ENCODE measurements at regions not wholly inside any gene's neighbourhood (a gene's known extent, or its start where the extent isn't known, plus 50 kb on each side); places are given as distances from the start of the nearest gene placed in this dataset.

DNA sequence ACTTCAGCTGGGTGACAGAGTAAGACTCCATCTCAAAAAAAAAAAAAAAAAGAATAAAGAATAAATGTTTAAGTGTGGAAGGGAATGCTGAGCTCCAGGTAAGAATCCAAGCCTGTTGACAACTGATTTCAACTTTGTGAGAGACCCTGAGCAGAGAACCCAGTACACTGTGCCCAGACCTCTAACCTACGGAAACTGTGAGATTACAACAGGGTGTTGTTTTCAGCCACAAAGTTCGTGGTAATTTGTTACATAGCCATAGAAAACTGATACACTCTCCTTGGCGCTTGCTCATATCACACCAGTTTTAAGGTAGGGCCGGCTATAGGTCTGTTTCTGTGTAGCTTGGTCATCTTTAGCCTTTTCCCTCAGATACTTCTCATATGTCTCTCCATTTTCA, 98.4 kb upstream of the PAPOLG start (continued):
- TF ChIP-seq, protein P1, sequence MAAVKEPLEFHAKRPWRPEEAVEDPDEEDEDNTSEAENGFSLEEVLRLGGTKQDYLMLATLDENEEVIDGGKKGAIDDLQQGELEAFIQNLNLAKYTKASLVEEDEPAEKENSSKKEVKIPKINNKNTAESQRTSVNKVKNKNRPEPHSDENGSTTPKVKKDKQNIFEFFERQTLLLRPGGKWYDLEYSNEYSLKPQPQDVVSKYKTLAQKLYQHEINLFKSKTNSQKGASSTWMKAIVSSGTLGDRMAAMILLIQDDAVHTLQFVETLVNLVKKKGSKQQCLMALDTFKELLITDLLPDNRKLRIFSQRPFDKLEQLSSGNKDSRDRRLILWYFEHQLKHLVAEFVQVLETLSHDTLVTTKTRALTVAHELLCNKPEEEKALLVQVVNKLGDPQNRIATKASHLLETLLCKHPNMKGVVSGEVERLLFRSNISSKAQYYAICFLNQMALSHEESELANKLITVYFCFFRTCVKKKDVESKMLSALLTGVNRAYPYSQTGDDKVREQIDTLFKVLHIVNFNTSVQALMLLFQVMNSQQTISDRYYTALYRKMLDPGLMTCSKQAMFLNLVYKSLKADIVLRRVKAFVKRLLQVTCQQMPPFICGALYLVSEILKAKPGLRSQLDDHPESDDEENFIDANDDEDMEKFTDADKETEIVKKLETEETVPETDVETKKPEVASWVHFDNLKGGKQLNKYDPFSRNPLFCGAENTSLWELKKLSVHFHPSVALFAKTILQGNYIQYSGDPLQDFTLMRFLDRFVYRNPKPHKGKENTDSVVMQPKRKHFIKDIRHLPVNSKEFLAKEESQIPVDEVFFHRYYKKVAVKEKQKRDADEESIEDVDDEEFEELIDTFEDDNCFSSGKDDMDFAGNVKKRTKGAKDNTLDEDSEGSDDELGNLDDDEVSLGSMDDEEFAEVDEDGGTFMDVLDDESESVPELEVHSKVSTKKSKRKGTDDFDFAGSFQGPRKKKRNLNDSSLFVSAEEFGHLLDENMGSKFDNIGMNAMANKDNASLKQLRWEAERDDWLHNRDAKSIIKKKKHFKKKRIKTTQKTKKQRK (IDR thresholded peaks at IDR 0.05; ENCODE audit: low read depth, low read length) = no peak
- no peak for TF ChIP-seq PAX5 (IDR thresholded peaks at IDR 0.05; ENCODE audit: borderline replicate concordance, low read depth, low read length)

DNA sequence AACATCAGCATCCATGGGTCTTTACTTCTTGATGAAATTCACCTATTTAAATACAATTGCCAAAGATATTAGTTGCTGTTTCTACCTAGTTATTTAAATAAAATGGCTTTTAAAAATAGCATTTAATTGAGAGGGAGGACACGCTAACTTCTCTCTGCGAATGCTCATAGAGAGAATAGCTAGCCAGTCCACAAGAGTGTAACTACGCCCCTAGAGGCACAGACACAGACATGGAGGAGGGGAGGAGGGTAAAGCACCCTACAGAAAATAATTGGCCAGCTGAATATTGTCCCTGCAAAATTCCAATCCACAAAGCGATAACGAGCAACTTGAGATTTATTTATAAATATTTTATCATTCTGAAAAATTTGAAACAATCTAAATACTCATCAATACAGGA, 97.0 kb upstream of the PAPOLG start:
- TF ChIP-seq, protein P2, sequence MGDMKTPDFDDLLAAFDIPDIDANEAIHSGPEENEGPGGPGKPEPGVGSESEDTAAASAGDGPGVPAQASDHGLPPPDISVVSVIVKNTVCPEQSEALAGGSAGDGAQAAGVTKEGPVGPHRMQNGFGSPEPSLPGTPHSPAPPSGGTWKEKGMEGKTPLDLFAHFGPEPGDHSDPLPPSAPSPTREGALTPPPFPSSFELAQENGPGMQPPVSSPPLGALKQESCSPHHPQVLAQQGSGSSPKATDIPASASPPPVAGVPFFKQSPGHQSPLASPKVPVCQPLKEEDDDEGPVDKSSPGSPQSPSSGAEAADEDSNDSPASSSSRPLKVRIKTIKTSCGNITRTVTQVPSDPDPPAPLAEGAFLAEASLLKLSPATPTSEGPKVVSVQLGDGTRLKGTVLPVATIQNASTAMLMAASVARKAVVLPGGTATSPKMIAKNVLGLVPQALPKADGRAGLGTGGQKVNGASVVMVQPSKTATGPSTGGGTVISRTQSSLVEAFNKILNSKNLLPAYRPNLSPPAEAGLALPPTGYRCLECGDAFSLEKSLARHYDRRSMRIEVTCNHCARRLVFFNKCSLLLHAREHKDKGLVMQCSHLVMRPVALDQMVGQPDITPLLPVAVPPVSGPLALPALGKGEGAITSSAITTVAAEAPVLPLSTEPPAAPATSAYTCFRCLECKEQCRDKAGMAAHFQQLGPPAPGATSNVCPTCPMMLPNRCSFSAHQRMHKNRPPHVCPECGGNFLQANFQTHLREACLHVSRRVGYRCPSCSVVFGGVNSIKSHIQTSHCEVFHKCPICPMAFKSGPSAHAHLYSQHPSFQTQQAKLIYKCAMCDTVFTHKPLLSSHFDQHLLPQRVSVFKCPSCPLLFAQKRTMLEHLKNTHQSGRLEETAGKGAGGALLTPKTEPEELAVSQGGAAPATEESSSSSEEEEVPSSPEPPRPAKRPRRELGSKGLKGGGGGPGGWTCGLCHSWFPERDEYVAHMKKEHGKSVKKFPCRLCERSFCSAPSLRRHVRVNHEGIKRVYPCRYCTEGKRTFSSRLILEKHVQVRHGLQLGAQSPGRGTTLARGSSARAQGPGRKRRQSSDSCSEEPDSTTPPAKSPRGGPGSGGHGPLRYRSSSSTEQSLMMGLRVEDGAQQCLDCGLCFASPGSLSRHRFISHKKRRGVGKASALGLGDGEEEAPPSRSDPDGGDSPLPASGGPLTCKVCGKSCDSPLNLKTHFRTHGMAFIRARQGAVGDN (IDR thresholded peaks at IDR 0.05) = no peak
- TF ChIP-seq, protein P3, sequence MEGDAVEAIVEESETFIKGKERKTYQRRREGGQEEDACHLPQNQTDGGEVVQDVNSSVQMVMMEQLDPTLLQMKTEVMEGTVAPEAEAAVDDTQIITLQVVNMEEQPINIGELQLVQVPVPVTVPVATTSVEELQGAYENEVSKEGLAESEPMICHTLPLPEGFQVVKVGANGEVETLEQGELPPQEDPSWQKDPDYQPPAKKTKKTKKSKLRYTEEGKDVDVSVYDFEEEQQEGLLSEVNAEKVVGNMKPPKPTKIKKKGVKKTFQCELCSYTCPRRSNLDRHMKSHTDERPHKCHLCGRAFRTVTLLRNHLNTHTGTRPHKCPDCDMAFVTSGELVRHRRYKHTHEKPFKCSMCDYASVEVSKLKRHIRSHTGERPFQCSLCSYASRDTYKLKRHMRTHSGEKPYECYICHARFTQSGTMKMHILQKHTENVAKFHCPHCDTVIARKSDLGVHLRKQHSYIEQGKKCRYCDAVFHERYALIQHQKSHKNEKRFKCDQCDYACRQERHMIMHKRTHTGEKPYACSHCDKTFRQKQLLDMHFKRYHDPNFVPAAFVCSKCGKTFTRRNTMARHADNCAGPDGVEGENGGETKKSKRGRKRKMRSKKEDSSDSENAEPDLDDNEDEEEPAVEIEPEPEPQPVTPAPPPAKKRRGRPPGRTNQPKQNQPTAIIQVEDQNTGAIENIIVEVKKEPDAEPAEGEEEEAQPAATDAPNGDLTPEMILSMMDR (IDR thresholded peaks at IDR 0.05 in 2 of 3, conservative IDR thresholded peaks at IDR 0.05 in 1 of 3; ENCODE audit: control insufficient read depth in 2 of 3, extremely low read depth in 1 of 3, insufficient read depth in 1 of 3, low read depth in 3 of 3, low read length in 3 of 3) = peak in 2 of 3 experiments; percentile 26 to 31; a peak in 2 of 6 replicates
- Histone ChIP-seq H3K9me3 (replicated peaks; ENCODE audit: control insufficient read depth, insufficient read depth, low read length) (no peaks in the 10 kb centered on the region), H4K20me1 (ENCODE audit: control insufficient read depth, insufficient read depth) (no peaks in the 10 kb centered on the region), H3K9ac (ENCODE audit: control insufficient read depth, insufficient read depth, low read length) (no peak overlapping the region), H3K4me3 (no peak overlapping the region), H3K27ac (ENCODE audit: control insufficient read depth, insufficient read depth) (no peak overlapping the region), H3K4me1 (ENCODE audit: control insufficient read depth, insufficient read depth, low read length) (no peaks in the 10 kb centered on the region), H2AFZ (ENCODE audit: control insufficient read depth, low read depth, low read length) (no peak overlapping the region), H3K36me3 (ENCODE audit: control insufficient read depth in 2 of 2, insufficient read depth in 2 of 2, low read length in 1 of 2) (no peaks in the 10 kb centered on the region), H3K4me2 (ENCODE audit: control insufficient read depth, insufficient read depth) (no peak overlapping the region), H3K27me3 (replicated peaks in 1 of 2; ENCODE audit: control insufficient read depth in 2 of 2, insufficient read depth in 2 of 2, low read length in 1 of 2) (no peaks in the 10 kb centered on the region; a peak in 2 of 4 replicates), H3K79me2 (ENCODE audit: control insufficient read depth, insufficient read depth, low read length) (no peaks in the 10 kb centered on the region)
- ChIA-PET SMC1A (ENCODE audit: uncharacterized antibody, unreplicated experiment) (no interaction called here), RAD21 (ENCODE audit: unreplicated experiment) (no interaction called here), CTCF (interaction anchor here (2.8 kb wide), 1 partner anchor 16 kb away, joined by 15 read pairs; no protein-coding TSS in a partner anchor), POLR2A (no interaction called here)
- FAIRE-seq (no peak), DNase-seq (ENCODE audit: low read depth, low spot score) (no peak), ATAC-seq (peak; percentile 45; the same call in 2 of the 3 replicates)
- intact Hi-C loops (cut with micrococcal nuclease; ENCODE audit: unreplicated experiment) (no loop called here), in situ Hi-C loops (cut with MboI) (no loop called here)
- 11% methylated on average over 5 of the region's 5 CpGs for WGBS (ENCODE audit: insufficient coverage, insufficient replicate concordance, low lambda C conversion rate, missing lambda C conversion rate)
- BruUV-seq (replicated peaks) = no TSS peak

All from GM12878 (cell line).